Stromal cell of bone marrow (primary cell): ENCODE measurements at regions not wholly inside any gene's neighbourhood (a gene's known extent, or its start where the extent isn't known, plus 50 kb on each side); places are given as distances from the start of the nearest gene placed in this dataset.
"Not testable (repeated sequence)": the region's sequence is repeated elsewhere in the genome, so short reads cannot be mapped to it uniquely, and the experiment has no call there.

Experiments used
- DNase-seq: peaks from one replicate; pipeline ENCODE4 v3.0.0-alpha.2; 2012; ENCODE audit warnings: low read depth

DNA sequence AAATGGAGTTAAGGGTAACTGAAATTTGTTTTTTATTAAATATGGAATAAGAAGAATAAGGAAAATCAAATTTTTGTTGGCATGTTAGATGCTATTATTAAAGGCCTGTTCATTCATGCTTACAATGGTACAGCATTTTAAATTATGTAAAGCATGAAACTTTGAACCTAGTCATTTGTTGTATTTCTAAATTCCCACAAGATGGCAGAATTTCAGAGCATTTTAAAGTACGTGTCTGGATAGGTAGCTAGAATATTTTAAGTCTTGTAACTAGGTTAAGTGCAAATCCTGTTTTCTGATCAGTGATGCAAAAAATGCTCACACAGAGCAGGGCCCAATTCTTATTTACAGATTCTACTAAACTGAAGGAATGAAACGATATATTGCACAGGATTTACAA is 585.6 kb upstream of the MIS18BP1 start:
- DNase-seq: no peak

DNA sequence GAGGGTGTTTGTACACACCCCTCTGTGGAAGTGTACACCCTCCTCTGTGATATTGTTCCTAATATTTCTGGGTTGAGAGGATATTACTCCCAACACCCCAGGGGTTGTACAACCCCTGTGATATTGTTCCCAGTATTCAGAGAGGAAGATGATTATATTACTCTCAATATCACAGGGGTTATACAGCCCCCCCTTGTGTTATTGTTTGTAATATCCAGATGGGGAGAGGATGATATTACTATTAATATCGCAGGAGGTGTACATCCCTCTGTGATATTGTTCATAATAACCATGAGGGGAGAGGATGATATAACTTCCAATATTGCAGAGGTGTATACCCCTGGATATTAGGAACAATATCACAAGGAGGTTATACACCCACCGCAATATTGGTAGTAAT is 566.1 kb upstream of the MIS18BP1 start:
- DNase-seq: no peak

DNA sequence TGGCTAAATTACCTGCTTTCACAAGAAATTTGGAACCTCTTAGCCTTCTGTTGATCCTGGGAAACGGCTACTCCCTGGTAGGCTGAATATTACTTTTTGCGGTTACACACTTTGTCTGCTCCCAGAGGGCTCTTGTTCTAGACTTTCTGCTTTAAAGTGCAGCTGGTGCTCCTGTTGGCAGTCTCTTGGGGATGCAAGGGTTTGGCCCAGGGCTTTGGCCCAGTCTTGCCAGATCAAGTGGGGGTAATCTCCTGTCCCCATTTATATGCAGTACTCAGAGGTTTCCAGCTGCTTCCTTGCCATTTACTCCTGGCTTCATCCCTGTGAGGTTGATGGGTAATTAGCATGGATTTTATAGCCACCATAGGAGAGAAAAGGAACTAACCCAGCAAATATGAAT is 558.2 kb upstream of the MIS18BP1 start:
- no peak for DNase-seq

DNA sequence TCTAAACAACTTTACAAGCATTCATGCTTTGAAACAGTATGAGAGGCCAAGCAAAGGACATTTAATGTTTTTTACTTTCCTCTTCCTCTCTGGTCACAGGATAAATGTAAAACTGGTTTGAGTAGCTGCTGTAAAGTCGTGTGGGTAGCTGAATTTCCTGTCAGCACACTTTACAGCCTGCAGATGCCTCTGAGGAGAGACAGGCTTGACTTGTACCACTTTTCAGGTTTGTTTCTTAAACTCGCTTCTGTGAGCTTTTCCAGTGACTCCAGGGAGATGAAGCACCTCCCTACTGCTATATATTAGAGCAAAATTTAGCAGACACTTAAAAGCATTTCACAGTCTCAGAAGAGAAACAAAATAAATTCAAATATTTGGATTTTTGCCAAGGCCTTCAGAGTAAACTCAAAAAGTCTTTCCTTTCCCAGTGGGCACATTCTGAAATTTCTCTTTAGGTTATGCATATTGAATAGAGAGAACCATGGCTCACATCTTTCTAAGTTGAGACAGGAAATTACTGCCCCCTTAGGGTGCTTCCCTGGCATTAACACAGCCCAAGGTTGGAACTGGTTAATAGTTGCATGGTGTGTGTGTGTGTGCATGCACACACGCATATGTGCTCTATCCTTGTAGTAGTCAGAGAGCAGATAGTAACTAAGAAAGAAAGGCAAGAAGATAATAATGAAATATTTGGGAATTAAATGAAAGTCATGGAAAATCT is 557.3 kb upstream of the MIS18BP1 start:
- no peak for DNase-seq

DNA sequence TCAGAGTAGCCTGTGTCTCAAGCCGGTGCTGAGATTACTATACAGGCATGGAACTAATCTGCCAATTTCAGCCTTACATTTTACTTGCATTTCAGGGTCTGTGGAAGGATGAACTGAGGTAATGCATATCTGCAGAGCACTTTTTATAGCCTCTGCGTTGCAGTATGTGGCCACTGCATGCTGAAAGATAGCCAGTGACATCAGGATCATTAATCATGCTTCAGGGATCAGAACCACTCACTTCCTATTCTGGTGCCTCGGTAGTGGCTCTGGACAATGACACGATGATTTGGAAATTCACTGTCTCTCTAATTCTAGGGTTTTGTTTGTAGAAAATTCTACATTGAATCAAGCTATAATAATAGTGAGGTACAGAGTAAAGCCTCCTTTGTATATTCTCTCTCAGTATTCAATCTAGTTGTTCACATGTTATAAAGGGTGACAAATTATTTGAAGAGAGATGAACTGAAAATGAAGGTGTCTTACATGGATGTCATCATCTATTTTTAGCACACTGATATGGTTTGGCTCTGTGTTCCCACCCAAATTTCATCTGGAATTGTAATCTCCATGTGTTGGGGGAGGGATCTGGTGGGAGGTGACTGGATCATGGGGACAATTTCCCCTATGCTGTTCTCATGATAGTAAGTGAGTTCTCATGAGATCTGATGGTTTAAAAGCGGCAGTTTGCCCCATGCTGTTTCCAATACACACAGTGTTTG is 554.3 kb upstream of the MIS18BP1 start:
- DNase-seq: no peak

DNA sequence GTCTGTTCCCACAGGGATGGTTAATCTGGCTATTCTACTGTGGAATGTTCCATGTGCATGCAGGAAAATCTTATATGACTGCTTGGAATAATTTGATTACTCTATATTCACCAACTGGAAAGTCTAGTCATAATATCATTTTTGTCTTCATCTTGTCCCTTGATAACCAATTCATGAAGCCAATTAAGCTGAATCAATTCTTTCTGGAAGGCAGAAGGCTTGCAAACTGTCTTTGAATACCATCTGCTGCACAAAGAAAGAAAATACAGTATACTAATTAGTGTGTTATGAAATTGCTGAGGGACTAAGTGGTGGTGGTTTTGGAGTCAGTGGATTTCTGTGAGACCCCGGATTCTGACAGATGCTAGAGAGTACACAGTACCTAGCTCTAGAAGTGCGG is 546.5 kb upstream of the MIS18BP1 start:
- DNase-seq: no peak

DNA sequence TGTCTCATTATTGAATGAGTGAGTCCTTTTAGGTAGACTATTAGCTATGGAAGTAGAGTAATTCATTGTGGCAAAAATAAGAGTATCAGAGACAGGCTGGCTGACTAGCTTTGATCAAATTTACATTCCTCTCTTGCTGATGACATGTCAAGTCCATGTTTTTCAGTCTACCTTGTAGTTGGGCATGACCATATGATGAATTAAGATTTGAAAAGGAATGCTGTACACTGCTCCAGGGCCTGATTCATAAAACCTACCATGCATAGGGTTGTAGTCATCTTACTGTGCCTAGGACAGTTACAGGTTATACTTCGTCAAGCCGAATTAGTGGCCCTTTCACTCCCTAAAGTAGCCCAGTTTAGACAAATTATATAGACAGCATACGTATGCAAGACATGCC is 545.7 kb upstream of the MIS18BP1 start:
- no peak for DNase-seq

DNA sequence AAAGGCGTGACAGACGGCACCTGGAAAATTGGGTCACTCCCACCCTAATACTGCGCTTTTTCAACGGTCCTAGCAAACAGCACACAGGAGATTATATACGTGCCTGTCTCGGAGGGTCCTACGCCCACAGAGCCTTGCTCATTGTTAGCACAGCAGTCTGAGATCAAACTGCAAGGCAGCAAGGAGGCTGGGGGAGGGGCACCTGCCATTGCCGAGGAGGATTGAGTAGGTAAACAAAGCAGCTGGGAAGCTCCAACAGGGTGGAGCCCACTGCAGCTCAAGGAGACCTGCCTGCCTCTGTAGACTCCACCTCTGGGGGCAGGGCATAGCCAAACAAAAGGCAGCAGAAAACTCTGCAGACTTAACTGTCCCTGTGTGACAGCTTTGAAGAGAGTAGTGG is 543.0 kb upstream of the MIS18BP1 start:
- DNase-seq: not testable (repeated sequence)

DNA sequence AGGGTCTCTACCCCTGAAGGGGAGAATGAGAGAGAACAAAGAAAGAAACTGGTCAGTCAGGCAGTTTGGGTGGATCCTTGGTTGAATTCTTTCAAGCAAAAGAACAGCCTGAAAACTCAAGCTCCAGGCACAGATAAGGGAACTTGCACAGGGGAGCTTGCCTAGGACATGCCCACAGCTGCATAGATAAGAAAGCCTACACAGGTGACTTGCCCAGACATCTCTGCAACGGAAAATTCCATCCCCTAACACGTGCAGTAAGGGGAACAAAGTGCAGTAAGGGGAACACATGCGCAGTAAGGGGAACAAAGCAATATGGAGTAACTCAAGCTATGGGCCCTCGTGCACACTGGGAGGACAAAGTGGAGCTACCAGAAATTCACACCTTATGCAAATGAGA is 540.1 kb upstream of the MIS18BP1 start:
- no peak for DNase-seq

DNA sequence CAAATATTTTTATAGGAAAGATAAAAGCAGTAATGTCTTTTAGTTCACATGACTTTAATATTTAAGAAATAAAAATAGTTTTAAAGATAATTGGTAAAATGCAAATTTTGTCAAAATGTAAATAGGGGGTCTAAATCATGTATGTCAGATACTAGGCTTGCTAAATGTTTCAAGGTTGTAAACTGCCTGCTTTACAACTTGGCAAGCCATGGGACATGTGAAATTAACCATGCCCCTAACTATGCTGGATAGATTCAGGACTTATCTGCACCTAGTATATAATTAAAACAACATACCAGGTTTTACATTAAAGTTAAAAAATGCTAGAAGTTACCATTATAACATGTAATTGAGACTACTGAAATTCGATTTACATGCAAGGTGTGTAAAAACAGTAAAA is 537.3 kb upstream of the MIS18BP1 start:
- no peak for DNase-seq

DNA sequence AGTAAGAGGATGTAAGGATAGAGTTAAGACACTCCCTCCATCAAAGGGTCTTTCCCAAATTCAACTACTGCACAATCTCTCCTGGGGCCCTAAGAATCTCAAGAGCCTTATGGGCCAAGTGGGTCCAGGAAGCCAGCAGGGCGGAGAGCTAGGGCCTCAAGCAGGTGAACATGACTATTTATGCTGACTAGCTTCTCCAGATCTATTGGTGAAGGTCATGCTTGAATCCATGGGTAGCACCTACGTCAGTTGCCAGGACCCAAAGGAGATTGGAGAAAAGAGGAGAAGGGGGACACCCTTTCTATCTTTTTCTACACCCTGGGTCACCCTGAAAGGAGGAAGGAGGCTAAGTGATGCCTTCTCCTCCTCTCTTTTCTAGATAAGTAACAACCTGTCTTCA is 534.2 kb upstream of the MIS18BP1 start:
- no peak for DNase-seq

DNA sequence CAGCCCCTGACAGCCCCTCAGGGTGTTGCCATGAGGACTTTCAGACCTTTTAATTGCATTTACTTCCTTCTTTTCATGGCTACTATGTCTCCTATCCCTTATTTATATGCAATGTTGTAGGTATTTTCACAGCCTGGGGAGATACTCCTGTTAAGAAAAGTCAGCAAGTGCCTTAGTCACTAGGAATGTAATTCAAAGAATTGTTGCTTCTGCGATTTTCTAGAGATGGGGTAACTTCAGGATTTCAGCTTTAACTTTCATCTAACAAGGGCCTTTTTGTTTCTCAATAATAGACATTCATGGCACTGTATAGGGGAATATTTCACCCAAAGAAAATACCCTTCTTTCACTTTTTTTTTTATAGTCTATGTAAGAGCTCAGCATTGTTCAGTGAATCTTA is 533.3 kb upstream of the MIS18BP1 start:
- DNase-seq: no peak

DNA sequence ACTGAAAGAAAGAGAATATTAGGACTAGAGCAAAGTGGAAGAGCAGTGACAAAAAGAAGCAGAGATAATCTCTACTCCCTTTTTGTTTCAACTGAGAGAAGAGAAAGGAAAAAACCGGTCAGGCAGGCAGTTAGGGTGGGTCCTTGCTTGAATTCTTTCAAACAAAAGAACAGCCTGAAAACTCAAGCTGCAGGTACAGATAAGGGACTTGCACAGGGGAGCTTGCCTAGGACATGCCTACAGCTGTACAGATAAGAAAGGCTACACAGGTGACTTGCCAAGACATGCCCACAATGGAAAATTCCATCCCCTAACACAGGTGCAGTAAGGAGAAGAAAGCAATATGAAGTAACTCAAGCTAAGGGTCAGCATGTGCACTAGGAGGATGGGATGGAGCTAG is 532.2 kb upstream of the MIS18BP1 start:
- no peak for DNase-seq

DNA sequence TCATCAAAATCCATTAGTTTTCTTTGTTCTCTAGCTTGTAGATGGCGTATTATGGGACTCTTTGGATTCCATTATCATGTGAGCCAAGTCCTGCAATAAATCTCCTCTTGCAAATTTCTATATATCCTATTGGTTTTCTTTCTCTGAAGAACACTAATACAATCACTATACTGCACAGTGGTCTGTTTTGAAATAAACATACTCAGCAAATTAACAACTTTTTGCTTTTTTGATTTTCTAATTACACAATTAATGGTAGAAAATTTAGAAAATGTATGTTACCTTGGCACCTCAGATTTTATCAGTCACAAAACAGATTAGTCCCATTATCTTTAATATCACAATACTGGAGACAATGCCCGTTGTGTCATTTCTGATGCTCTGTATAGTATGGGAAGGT is 513.2 kb upstream of the MIS18BP1 start:
- no peak for DNase-seq

DNA sequence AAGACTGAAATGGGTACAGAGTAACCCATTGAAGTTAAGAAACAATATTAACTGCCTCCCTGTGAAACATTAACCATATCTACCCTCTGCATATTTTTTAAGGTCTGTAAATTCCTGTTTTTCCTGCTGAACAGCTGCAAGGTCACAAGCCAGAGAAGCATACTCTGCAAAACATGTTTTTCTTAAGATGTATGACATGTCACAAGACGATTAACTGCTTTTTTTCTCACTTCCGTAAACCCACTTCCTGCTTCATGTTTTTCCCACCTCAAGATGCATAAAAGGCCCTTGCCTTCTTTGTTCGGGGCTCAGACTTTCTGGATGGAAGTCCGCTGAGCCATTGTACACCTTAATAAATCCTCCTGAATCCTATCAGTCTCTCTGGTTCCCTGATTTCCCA is 504.7 kb upstream of the MIS18BP1 start:
- no peak for DNase-seq

DNA sequence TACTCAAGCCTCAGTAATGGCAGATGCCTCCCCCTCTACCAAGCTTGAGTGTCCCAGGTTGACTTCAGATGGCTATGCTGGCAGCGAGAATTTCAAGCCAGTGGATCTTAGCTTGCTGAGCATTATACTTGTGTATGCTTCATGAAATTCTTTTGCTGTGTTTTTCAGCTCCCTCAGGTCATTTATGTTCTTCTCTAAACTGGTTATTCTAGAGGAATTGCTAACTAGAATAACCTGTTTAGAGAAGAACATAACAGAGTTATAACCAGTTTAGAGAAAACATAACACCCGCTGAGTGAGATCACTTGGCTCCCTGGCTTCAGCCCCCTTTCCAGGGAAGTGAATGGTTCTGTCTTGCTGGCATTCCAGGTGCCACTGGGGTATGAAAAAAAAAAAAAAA is 503.4 kb upstream of the MIS18BP1 start:
- DNase-seq: not testable (repeated sequence)

DNA sequence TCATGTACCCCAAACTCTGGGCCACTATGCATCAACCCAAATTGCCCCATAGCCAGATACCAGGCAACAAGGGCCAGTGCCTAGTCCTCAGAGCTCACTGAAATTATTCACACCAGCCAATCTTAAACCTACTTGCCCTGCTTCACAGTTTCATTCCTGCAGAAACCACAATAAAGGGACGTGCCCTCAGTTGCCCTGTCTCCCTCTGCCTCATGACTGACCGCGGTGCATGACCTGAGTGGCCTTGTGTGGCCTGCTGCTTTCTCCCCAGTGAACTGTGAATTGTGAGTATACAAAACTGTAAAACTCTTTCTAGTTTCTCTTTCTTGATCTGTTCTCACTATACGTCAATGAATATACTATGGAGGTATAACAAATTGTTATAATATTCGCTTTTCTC is 490.9 kb upstream of the MIS18BP1 start:
- DNase-seq: no peak

DNA sequence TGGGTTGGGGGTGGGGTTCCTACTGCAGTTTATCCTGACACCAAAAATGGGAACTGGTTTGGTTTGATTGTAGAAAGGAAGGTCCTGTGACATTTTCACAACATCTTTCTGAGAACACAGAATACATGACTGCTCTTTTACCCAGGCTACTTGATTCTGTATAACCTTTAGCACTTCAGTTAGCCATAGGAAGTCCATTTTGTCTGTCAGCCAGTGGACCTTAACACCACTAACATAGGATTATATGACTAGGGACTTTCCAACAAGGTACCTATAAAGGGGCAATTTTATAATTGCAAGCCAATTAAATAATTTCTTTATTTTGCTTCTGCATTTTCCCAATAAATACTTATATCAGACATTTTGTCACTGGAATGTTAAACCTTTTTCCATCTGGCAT is 489.2 kb upstream of the MIS18BP1 start:
- DNase-seq: no peak

DNA sequence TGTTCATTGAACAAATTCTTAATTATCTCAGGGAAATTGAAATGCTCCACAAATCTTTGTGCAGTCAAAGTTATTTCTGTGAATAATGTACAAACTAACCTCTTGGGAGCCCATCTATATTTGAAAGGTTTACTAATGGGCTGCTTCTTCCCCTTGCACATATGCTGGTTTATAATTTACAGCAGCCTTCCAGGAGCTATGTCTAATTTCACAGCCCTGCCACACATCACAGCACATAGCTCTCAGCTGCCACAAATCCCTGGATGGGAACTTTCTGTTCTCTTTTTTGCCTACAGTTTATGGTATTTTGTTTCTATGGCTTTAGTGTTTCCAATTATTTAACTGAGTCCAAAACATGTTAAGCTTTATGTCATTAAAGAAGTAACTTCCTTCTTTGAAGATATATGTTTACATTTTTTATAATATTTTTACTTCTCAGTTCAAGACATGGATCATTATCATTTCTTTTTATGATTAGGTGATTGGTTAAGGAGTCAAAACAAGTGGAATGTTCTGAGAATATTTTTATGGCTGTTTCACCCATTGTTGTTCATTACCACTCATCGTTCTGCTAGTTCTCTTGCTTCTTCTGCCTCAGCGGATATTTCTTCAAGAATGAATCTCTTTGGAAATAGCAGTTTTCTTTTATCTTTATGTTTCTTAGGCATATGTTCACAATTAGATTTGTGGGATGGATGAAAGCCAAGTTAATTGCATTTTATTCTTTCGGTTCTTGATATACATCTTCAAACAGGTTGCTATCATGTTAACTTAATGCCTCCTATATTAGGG is 475.6 kb upstream of the MIS18BP1 start:
- DNase-seq: no peak

DNA sequence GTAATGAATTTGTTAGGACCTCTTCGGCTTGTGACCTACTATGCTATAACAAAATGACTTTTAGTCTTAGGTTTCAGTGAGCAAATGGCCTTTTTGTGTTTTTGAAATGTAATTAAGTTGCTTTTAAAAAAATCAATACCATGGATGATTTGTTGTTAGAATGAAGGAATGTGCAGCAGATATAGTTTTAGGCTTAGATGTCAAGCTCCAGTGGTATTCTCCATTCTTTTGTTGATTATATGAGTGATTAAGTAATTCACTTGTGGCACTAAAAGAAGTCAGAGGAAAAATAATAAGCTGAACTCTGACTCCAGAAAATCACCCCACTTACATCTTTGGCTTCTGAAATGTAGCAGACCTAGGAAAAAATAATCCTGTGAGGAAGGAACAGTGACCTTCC is 474.1 kb upstream of the MIS18BP1 start:
- DNase-seq: no peak

DNA sequence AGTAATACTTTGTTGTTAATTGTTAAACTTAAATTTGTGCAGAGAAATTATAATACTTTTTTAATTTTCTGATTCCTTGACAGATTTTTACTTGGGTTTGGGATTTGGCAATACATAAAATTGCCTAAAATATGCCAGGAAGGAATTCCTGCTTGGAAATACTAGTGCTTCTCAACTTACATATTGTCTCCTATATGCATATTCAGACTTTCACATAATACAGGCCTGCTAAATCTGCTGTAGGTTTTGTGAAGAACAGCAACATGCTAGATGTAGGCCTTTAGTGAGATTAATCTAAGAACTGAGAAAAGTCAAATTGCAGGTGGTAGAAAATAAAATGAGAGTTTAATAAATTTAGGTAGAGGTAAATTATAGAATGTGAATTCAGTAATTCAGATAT is 468.5 kb upstream of the MIS18BP1 start:
- DNase-seq: no peak

DNA sequence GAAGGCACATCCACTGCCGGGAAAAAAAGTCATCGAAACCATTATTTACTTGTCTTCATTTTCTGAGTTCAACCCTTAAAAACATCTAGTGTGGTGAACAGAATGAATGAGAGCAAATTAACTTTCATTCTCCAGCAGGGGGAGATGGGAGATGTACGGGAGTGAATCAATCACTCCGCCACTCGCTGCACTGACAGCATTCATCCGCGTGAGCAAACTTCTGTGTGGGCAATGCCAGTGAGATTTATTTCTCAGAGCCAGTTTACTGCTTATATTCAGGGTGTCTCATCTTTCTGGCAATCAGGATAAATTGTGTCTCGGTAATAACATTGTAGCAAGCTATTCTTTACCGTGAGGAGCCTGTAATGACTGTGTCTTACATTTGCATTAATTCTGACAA is 463.6 kb upstream of the MIS18BP1 start:
- DNase-seq: peak; percentile 3

DNA sequence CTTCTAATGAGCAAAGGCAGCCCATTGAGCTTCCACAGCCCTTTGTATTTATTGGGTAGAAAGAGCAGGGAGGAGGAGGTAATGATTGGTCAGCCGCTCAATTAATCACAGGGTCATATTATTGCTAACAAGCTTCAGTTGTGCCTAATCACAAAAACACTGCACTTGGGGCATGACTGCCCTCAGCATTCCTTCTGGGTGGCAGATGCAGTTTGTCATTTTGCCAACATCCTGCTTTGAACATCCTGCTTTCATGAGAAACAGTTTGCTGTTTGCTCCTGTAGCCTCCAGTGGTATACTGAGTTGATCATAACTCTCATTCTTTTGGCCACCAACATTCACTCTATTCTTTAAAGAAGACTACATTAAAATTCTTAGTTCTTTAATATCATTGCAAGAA is 462.9 kb upstream of the MIS18BP1 start:
- no peak for DNase-seq
